CD4-positive, alpha-beta T cell treated with Interferon gamma for 1 hour (primary cell): ENCODE measurements at regions not wholly inside any gene's neighbourhood (a gene's known extent, or its start where the extent isn't known, plus 50 kb on each side); places are given as distances from the start of the nearest gene placed in this dataset.

Experiments used
- DNase-seq: peaks from one replicate; pipeline ENCODE4 v3.0.0-alpha.2; 2020

GRCh38 chr11:112548641-112549040 is 288.0 kb upstream of the PLET1 start:
- DNase-seq = no peak

- no peak for DNase-seq
Observed at GRCh38 chr11:112553205-112553731, 292.6 kb upstream of the PLET1 start.

- no peak for DNase-seq
Observed at GRCh38 chr11:112554586-112554985, 293.9 kb upstream of the PLET1 start.

- DNase-seq = peak; percentile 32
Observed at GRCh38 chr11:112555491-112556364, 295.1 kb upstream of the PLET1 start.

GRCh38 chr11:112558691-112559090 is 298.0 kb upstream of the PLET1 start:
- no peak for DNase-seq

GRCh38 chr11:112563808-112564207 is 303.1 kb upstream of the PLET1 start:
- DNase-seq = no peak

GRCh38 chr11:112564228-112564955 is 303.7 kb upstream of the PLET1 start:
- no peak for DNase-seq

GRCh38 chr11:112565551-112565950 is 304.9 kb upstream of the PLET1 start:
- DNase-seq = no peak

GRCh38 chr11:112566124-112566523 is 305.5 kb upstream of the PLET1 start:
- no peak for DNase-seq

GRCh38 chr11:112570333-112570732 is 309.7 kb upstream of the PLET1 start:
- no peak for DNase-seq

GRCh38 chr11:112579282-112579681 is 318.6 kb upstream of the PLET1 start:
- no peak for DNase-seq

GRCh38 chr11:112580864-112581263 is 320.2 kb upstream of the PLET1 start:
- DNase-seq = no peak

- DNase-seq = no peak
Observed at GRCh38 chr11:112581747-112582146, 321.1 kb upstream of the PLET1 start.

GRCh38 chr11:112582366-112582765 is 321.7 kb upstream of the PLET1 start:
- no peak for DNase-seq

- no peak for DNase-seq
Observed at GRCh38 chr11:112583261-112583893, 322.7 kb upstream of the PLET1 start.

GRCh38 chr11:112584672-112585071 is 324.0 kb upstream of the PLET1 start:
- DNase-seq = no peak

- no peak for DNase-seq
Observed at GRCh38 chr11:112587664-112588063, 327.0 kb upstream of the PLET1 start.

- DNase-seq = peak; percentile 33
Observed at GRCh38 chr11:112588252-112588694, 327.6 kb upstream of the PLET1 start.

GRCh38 chr11:112589155-112589554 is 328.5 kb upstream of the PLET1 start:
- DNase-seq = no peak

- no peak for DNase-seq
Observed at GRCh38 chr11:112590764-112591163, 330.1 kb upstream of the PLET1 start.

- DNase-seq = no peak
Observed at GRCh38 chr11:112593440-112593839, 332.8 kb upstream of the PLET1 start.

- no peak for DNase-seq
Observed at GRCh38 chr11:112596324-112596723, 335.7 kb upstream of the PLET1 start.

- no peak for DNase-seq
Observed at GRCh38 chr11:112597286-112597790, 336.7 kb upstream of the PLET1 start.
